ENCODE measurements at regions not wholly inside any gene's neighbourhood (a gene's known extent, or its start where the extent isn't known, plus 50 kb on each side); places are given as distances from the start of the nearest gene placed in this dataset.

- TF ChIP-seq POLR2A (IDR thresholded peaks at IDR 0.05) (no peak), CTCF (IDR thresholded peaks at IDR 0.05) (no peak), POLR2AphosphoS5 (IDR thresholded peaks at IDR 0.05) (no peak), EP300 (IDR thresholded peaks at IDR 0.05) (no peak)
Observed at GRCh38 chr3:102687851-102688555, 253.2 kb downstream of the ZPLD1 start.

All from sigmoid colon (tissue), 4 donors.